ENCODE measurements at regions not wholly inside any gene's neighbourhood (a gene's known extent, or its start where the extent isn't known, plus 50 kb on each side); places are given as distances from the start of the nearest gene placed in this dataset.
"Not testable (repeated sequence)": the region's sequence is repeated elsewhere in the genome, so short reads cannot be mapped to it uniquely, and the experiment has no call there.

DNA sequence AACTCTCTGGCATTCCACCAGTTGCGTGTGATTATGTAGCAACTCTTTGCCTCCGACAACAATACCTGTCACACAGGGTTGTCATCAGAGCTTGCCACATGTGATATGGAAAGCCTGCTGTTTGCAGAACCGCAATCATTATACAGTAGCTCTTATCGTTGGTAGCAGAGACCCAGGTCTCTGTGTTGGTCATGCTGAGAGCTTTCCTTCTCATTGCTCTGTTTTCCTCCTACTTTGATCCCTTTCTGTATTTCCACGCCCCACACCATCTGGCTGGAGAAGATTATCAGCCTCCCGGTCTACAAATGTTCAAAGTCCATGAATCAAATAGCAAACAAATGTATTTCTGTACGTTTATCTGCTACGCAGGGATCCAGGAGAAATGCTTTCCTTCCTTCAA is 1475.6 kb upstream of the DEFB115 start:
- not testable (repeated sequence) for H3K27ac Mint-ChIP-seq (ENCODE audit: low read depth); H3K27me3 Mint-ChIP-seq; H3K4me3 Mint-ChIP-seq; DNase-seq (ENCODE audit: low spot score in 2 of 2); ATAC-seq (replicated peaks; ENCODE audit: extremely low read depth, poor library complexity, severe bottlenecking); H3K36me3 Mint-ChIP-seq (ENCODE audit: insufficient read depth); H3K4me1 Mint-ChIP-seq
- H3K9me3 Mint-ChIP-seq, result peaks cover 30% of the 10 kb centered on the region

GRCh38 chr20:29787456-29787855 is 1470.0 kb upstream of the DEFB115 start:
- not testable (repeated sequence) for DNase-seq (ENCODE audit: low spot score in 2 of 2); ATAC-seq (replicated peaks; ENCODE audit: extremely low read depth, poor library complexity, severe bottlenecking); H3K27ac Mint-ChIP-seq (ENCODE audit: low read depth); H3K4me3 Mint-ChIP-seq; H3K36me3 Mint-ChIP-seq (ENCODE audit: insufficient read depth); H3K4me1 Mint-ChIP-seq; H3K27me3 Mint-ChIP-seq
- peaks cover 21% of the 10 kb centered on the region for H3K9me3 Mint-ChIP-seq

DNA sequence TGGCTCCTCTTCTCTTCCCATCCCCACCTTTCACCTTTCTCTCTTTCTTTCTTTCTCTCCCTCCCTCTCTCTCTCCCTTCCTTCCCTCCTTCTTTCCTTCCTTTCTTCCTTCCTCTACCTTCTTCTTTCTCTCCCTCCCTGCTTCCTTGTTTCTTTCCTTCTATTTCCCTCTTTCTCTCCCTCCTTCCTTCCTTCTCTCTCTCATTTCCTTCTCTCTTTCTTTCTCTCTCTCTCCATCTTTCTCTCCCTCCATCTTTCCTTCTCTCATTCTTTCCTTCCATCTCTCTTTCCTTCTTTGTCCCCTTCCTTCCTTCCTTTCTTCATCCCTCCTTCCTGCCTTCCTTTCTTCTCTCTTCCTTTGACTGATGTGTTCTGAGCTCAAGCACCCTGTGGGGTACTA is 1467.0 kb upstream of the DEFB115 start:
- Mint-ChIP-seq H3K36me3 (ENCODE audit: insufficient read depth) (no peaks in the 10 kb centered on the region), H3K4me1 (no peaks in the 10 kb centered on the region), H3K27ac (ENCODE audit: low read depth) (no peak overlapping the region), H3K27me3 (no peaks in the 10 kb centered on the region), H3K9me3 (peaks cover 29% of the 10 kb centered on the region), H3K4me3 (no peak overlapping the region)
- no peak for ATAC-seq (replicated peaks; ENCODE audit: extremely low read depth, poor library complexity, severe bottlenecking)
- no peak for DNase-seq (ENCODE audit: low spot score in 2 of 2)

DNA sequence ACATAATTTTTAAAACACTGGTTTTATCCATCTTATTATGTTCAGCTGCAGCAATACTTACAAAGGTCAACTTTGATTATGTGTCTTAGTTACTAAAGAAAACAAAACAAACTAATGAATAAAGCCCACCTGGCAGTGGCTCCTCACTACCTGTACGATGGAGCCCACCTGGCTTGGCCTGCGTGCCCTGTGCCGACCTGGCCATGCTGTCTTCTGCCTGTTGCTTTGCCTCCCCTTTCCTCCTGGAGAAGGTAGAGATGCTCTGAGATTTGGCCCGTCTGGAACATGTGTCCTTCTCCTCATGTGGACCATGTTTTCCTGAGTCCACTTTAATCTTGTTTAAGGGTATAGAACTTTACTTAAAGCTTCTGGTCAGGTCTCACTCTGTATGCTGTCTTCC is 1426.0 kb upstream of the DEFB115 start:
- peaks cover 10% of the 10 kb centered on the region for H3K27me3 Mint-ChIP-seq
- H3K36me3 Mint-ChIP-seq (ENCODE audit: insufficient read depth); H3K4me3 Mint-ChIP-seq; H3K27ac Mint-ChIP-seq (ENCODE audit: low read depth); H3K9me3 Mint-ChIP-seq; ATAC-seq (replicated peaks; ENCODE audit: extremely low read depth, poor library complexity, severe bottlenecking); DNase-seq (ENCODE audit: low spot score in 2 of 2); H3K4me1 Mint-ChIP-seq: not testable (repeated sequence)

DNA sequence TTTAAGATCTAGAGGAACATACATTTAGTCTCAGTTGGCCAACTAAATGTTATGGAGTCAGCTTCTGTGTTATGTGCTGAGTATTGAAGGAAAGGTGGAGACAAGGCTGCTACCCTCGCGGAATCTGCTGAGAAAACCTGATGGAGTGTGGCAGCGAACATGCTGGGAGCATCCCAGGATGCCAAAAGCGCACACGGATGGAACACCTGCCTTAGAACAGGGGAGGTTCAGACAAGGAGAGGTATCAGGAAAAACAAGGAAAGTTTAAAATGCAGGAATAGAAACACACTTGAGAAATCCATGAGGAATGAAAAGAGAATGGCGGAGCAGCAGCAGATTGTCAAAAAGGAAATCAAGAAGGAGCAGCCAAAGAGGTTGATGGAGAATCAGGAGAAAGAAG is 1389.5 kb upstream of the DEFB115 start:
- DNase-seq (ENCODE audit: low spot score in 2 of 2); ATAC-seq (replicated peaks; ENCODE audit: extremely low read depth, poor library complexity, severe bottlenecking); H3K4me3 Mint-ChIP-seq; H3K4me1 Mint-ChIP-seq; H3K27me3 Mint-ChIP-seq; H3K9me3 Mint-ChIP-seq; H3K27ac Mint-ChIP-seq (ENCODE audit: low read depth); H3K36me3 Mint-ChIP-seq (ENCODE audit: insufficient read depth): not testable (repeated sequence)

DNA sequence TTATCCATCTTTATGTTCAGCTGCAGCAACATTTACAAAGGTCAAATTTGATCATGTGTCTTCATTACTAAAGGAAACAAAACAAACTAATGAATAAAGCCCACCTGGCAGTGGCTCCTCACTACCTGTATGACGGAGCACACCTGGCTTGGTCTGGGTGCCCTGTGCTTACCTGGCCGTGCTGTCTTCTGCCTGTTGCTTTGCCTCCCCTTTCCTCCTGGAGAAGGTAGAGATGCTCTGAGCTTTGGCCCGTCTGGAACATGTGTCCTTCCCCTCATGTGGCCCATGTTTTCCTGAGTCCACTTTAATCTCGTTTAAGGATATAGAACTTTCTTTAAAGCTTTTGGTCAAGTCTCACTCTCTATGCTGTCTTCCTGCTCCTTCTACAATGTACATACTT is 1388.8 kb upstream of the DEFB115 start:
- not testable (repeated sequence) for H3K4me1 Mint-ChIP-seq; ATAC-seq (replicated peaks; ENCODE audit: extremely low read depth, poor library complexity, severe bottlenecking); H3K36me3 Mint-ChIP-seq (ENCODE audit: insufficient read depth); H3K27ac Mint-ChIP-seq (ENCODE audit: low read depth); DNase-seq (ENCODE audit: low spot score in 2 of 2); H3K9me3 Mint-ChIP-seq; H3K4me3 Mint-ChIP-seq; H3K27me3 Mint-ChIP-seq

GRCh38 chr20:29871816-29872215 is 1385.6 kb upstream of the DEFB115 start:
- not testable (repeated sequence) for H3K27ac Mint-ChIP-seq (ENCODE audit: low read depth); H3K27me3 Mint-ChIP-seq; DNase-seq (ENCODE audit: low spot score in 2 of 2); H3K4me1 Mint-ChIP-seq; H3K4me3 Mint-ChIP-seq; ATAC-seq (replicated peaks; ENCODE audit: extremely low read depth, poor library complexity, severe bottlenecking); H3K36me3 Mint-ChIP-seq (ENCODE audit: insufficient read depth)
- peaks cover 13% of the 10 kb centered on the region for H3K9me3 Mint-ChIP-seq

- Mint-ChIP-seq H3K36me3 (ENCODE audit: insufficient read depth) (peaks cover 2% of the 10 kb centered on the region), H3K4me3 (no peak overlapping the region), H3K4me1 (no peaks in the 10 kb centered on the region), H3K9me3 (peaks cover 21% of the 10 kb centered on the region), H3K27ac (ENCODE audit: low read depth) (no peak overlapping the region), H3K27me3 (no peaks in the 10 kb centered on the region)
- DNase-seq (ENCODE audit: low spot score in 2 of 2) (no peak), ATAC-seq (replicated peaks; ENCODE audit: extremely low read depth, poor library complexity, severe bottlenecking) (no peak)
Observed at GRCh38 chr20:29873946-29874345, 1383.5 kb upstream of the DEFB115 start.

DNA sequence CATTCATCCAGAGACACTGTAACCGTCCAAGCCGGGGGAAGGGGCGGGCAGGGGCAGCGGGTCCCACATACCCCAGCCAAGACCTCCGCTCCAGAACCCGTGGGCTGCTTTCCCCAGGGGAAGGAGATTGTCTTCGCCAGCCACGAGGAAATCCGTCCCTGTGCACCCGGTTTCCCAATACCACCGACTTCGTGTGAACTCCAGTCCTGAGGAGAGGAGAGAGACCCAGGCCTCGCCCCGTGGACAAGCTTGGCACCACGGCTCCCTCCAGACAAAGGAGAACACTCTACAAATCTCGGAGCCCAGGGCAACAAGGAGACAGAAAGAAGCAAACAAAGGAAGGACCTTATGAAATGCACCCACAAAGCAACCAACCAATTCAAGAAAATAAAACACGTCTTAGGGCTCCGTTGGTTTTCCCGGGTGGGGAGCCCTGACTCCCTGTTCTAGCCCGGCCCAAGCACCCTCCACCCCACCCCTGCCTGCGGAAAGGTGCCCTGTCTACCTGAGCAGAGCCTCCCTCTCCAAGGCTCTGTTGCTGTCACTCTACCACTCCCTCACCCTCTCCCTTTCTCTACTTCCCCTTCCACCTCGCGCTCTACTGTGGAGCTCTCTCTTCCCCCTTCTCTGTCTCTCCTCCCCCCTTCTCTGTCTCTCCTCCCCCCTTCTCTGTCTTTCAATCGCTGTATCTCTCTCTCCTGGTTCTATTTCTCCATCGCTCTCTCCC is 1382.8 kb upstream of the DEFB115 start:
- H3K27me3 Mint-ChIP-seq, result no peaks in the 10 kb centered on the region
- no peak for ATAC-seq (replicated peaks; ENCODE audit: extremely low read depth, poor library complexity, severe bottlenecking)
- H3K36me3 Mint-ChIP-seq (ENCODE audit: insufficient read depth), result peaks cover 2% of the 10 kb centered on the region
- H3K9me3 Mint-ChIP-seq, result peaks cover 21% of the 10 kb centered on the region
- no peak overlapping the region for H3K4me3 Mint-ChIP-seq
- DNase-seq (ENCODE audit: low spot score in 2 of 2), result no peak
- H3K27ac Mint-ChIP-seq (ENCODE audit: low read depth), result no peak overlapping the region
- no peaks in the 10 kb centered on the region for H3K4me1 Mint-ChIP-seq

- not testable (repeated sequence) for ATAC-seq (replicated peaks; ENCODE audit: extremely low read depth, poor library complexity, severe bottlenecking); DNase-seq (ENCODE audit: low spot score in 2 of 2); H3K27ac Mint-ChIP-seq (ENCODE audit: low read depth); H3K4me1 Mint-ChIP-seq; H3K36me3 Mint-ChIP-seq (ENCODE audit: insufficient read depth); H3K4me3 Mint-ChIP-seq; H3K27me3 Mint-ChIP-seq
- peaks cover 21% of the 10 kb centered on the region for H3K9me3 Mint-ChIP-seq
Observed at GRCh38 chr20:29875321-29876083, 1382.0 kb upstream of the DEFB115 start.

- not testable (repeated sequence) for ATAC-seq (replicated peaks; ENCODE audit: extremely low read depth, poor library complexity, severe bottlenecking); DNase-seq (ENCODE audit: low spot score in 2 of 2); H3K27me3 Mint-ChIP-seq; H3K4me3 Mint-ChIP-seq; H3K36me3 Mint-ChIP-seq (ENCODE audit: insufficient read depth); H3K27ac Mint-ChIP-seq (ENCODE audit: low read depth); H3K4me1 Mint-ChIP-seq
- peaks cover 21% of the 10 kb centered on the region for H3K9me3 Mint-ChIP-seq
Observed at GRCh38 chr20:29876084-29876910, 1381.2 kb upstream of the DEFB115 start.

GRCh38 chr20:29876911-29877285 is 1380.6 kb upstream of the DEFB115 start:
- H3K27ac Mint-ChIP-seq (ENCODE audit: low read depth), result no peak overlapping the region
- no peaks in the 10 kb centered on the region for H3K27me3 Mint-ChIP-seq
- H3K4me1 Mint-ChIP-seq, result no peaks in the 10 kb centered on the region
- no peak for DNase-seq (ENCODE audit: low spot score in 2 of 2)
- ATAC-seq (replicated peaks; ENCODE audit: extremely low read depth, poor library complexity, severe bottlenecking), result no peak
- peaks cover 2% of the 10 kb centered on the region for H3K36me3 Mint-ChIP-seq (ENCODE audit: insufficient read depth)
- H3K9me3 Mint-ChIP-seq, result peaks cover 21% of the 10 kb centered on the region
- no peak overlapping the region for H3K4me3 Mint-ChIP-seq
